ENCODE measurements at regions not wholly inside any gene's neighbourhood (a gene's known extent, or its start where the extent isn't known, plus 50 kb on each side); places are given as distances from the start of the nearest gene placed in this dataset.
"Not testable (repeated sequence)": the region's sequence is repeated elsewhere in the genome, so short reads cannot be mapped to it uniquely, and the experiment has no call there.

GRCh38 chr1:273772-274171, 177.7 kb downstream of the OR4F29 start:
- H3K4me1 ChIP-seq; H3K9me3 ChIP-seq; intact Hi-C loops (cut with DNase I); H3K36me3 ChIP-seq; H3K27me3 ChIP-seq; H3K4me3 ChIP-seq; DNase-seq (ENCODE audit: low spot score in 2 of 2); H3K27ac ChIP-seq: not testable (repeated sequence)

- TF ChIP-seq, protein P1, sequence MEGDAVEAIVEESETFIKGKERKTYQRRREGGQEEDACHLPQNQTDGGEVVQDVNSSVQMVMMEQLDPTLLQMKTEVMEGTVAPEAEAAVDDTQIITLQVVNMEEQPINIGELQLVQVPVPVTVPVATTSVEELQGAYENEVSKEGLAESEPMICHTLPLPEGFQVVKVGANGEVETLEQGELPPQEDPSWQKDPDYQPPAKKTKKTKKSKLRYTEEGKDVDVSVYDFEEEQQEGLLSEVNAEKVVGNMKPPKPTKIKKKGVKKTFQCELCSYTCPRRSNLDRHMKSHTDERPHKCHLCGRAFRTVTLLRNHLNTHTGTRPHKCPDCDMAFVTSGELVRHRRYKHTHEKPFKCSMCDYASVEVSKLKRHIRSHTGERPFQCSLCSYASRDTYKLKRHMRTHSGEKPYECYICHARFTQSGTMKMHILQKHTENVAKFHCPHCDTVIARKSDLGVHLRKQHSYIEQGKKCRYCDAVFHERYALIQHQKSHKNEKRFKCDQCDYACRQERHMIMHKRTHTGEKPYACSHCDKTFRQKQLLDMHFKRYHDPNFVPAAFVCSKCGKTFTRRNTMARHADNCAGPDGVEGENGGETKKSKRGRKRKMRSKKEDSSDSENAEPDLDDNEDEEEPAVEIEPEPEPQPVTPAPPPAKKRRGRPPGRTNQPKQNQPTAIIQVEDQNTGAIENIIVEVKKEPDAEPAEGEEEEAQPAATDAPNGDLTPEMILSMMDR (IDR thresholded peaks at IDR 0.05) = peak; percentile 15 to 45 (median 30)
- H3K27me3 ChIP-seq; intact Hi-C loops (cut with DNase I): not testable (repeated sequence)
These were observed 183.7 kb downstream of the OR4F29 start for GRCh38 chr1:267815-268214.

More at GRCh38 chr1:267815-268214, 183.7 kb downstream of the OR4F29 start:
- peak; percentile 11 to 74 for DNase-seq (ENCODE audit: low spot score in 2 of 2)
- H3K4me3 ChIP-seq, H3K9me3 ChIP-seq, H3K27ac ChIP-seq, H3K36me3 ChIP-seq, H3K4me1 ChIP-seq: not testable (repeated sequence)
